ENCODE measurements at regions not wholly inside any gene's neighbourhood (a gene's known extent, or its start where the extent isn't known, plus 50 kb on each side); places are given as distances from the start of the nearest gene placed in this dataset.

- intact Hi-C loops (cut with micrococcal nuclease) = no loop called here
- POLR2A ChIA-PET = no interaction called here
- TF ChIP-seq, protein P1, sequence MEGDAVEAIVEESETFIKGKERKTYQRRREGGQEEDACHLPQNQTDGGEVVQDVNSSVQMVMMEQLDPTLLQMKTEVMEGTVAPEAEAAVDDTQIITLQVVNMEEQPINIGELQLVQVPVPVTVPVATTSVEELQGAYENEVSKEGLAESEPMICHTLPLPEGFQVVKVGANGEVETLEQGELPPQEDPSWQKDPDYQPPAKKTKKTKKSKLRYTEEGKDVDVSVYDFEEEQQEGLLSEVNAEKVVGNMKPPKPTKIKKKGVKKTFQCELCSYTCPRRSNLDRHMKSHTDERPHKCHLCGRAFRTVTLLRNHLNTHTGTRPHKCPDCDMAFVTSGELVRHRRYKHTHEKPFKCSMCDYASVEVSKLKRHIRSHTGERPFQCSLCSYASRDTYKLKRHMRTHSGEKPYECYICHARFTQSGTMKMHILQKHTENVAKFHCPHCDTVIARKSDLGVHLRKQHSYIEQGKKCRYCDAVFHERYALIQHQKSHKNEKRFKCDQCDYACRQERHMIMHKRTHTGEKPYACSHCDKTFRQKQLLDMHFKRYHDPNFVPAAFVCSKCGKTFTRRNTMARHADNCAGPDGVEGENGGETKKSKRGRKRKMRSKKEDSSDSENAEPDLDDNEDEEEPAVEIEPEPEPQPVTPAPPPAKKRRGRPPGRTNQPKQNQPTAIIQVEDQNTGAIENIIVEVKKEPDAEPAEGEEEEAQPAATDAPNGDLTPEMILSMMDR (IDR thresholded peaks at IDR 0.05; ENCODE audit: unreplicated experiment) = no peak
Measured at GRCh38 chrX:122567911-122568310, 616.2 kb upstream of the GRIA3 start.

DNA sequence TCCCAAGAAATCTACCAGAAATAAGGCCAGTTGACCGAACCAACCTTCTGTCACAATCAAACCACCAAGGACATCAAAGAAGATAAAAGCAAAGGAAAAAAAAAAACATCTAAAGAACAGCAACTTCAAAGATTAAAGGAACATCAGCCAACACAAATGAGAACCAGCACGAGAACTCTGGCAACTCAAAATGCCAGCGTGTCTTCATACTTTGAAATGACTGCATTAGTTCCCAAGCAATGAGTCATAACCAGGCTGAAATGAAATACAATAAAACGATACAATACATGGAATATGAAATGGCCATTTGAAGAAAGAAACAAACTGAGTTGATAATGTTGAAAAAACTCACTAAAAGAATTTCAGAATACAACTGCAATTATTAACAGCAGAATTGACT lies 611.6 kb upstream of the GRIA3 start:
- peaks cover 24% of the 10 kb centered on the region for H3K9me3 Mint-ChIP-seq (ENCODE audit: unreplicated experiment)
- ChIA-PET CTCF (no interaction called here), POLR2A (no interaction called here)
- TF ChIP-seq, protein P1 (IDR thresholded peaks at IDR 0.05; ENCODE audit: unreplicated experiment) = no peak
- peak; percentile 31 for DNase-seq (ENCODE audit: unreplicated experiment)
- H3K4me1 Mint-ChIP-seq (ENCODE audit: insufficient read depth, unreplicated experiment) = peaks cover 11% of the 10 kb centered on the region
- no peaks in the 10 kb centered on the region for H3K36me3 Mint-ChIP-seq (ENCODE audit: insufficient read depth, unreplicated experiment)
- H3K27me3 Mint-ChIP-seq (ENCODE audit: insufficient read depth, unreplicated experiment) = no peaks in the 10 kb centered on the region
- intact Hi-C loops (cut with micrococcal nuclease) = no loop called here
- H3K4me3 Mint-ChIP-seq (ENCODE audit: unreplicated experiment) = no peak overlapping the region
- peak overlapping the region; percentile 59 for H3K27ac Mint-ChIP-seq (ENCODE audit: low read depth, unreplicated experiment)
- BruUV-seq (replicated peaks) = no TSS peak

More at GRCh38 chrX:122567911-122568310, 616.2 kb upstream of the GRIA3 start:
- H3K9me3 Mint-ChIP-seq (ENCODE audit: unreplicated experiment) = peaks cover 25% of the 10 kb centered on the region
- no peak overlapping the region for H3K4me3 Mint-ChIP-seq (ENCODE audit: unreplicated experiment)
- H3K27ac Mint-ChIP-seq (ENCODE audit: low read depth, unreplicated experiment) = no peak overlapping the region
- CTCF ChIA-PET = no interaction called here
- H3K4me1 Mint-ChIP-seq (ENCODE audit: insufficient read depth, unreplicated experiment) = peaks cover 18% of the 10 kb centered on the region
- peaks cover 5% of the 10 kb centered on the region for H3K36me3 Mint-ChIP-seq (ENCODE audit: insufficient read depth, unreplicated experiment)
- H3K27me3 Mint-ChIP-seq (ENCODE audit: insufficient read depth, unreplicated experiment) = no peaks in the 10 kb centered on the region
- DNase-seq (ENCODE audit: unreplicated experiment) = no peak
- no TSS peak for BruUV-seq (replicated peaks)

- Mint-ChIP-seq H3K9me3 (ENCODE audit: unreplicated experiment) (peaks cover 22% of the 10 kb centered on the region), H3K4me1 (ENCODE audit: insufficient read depth, unreplicated experiment) (peaks cover 21% of the 10 kb centered on the region), H3K27me3 (ENCODE audit: insufficient read depth, unreplicated experiment) (no peaks in the 10 kb centered on the region), H3K27ac (ENCODE audit: low read depth, unreplicated experiment) (no peak overlapping the region), H3K36me3 (ENCODE audit: insufficient read depth, unreplicated experiment) (no peaks in the 10 kb centered on the region), H3K4me3 (ENCODE audit: unreplicated experiment) (no peak overlapping the region)
- POLR2A ChIA-PET = interaction anchor here (0.6 kb wide), 1 partner anchor 490 kb away, joined by 3 read pairs; no protein-coding TSS in a partner anchor
- DNase-seq (ENCODE audit: unreplicated experiment) = no peak
- TF ChIP-seq, protein P1 (IDR thresholded peaks at IDR 0.05; ENCODE audit: unreplicated experiment) = no peak
- intact Hi-C loops (cut with micrococcal nuclease) = no loop called here
- BruUV-seq (replicated peaks) = no TSS peak
- CTCF ChIA-PET = no interaction called here
Measured at GRCh38 chrX:122579036-122579435, 605.0 kb upstream of the GRIA3 start.

DNA sequence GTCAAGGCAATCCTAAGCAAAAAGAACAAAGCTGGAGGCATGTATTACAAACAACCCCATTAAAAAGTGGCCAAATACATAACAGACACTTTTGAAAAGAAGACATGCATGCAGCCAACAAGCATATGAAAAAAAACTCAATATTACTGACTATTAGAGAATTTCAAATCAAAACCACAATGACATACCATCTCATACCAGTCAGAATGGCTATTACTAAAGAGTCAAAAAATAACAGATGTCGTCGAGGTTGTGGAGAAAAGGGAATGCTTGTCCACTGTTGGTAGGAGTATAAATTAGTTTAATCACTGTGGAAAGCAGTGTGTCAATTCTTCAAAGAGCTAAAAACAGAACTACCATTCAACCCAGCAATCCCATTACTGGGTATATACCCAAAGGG lies 604.6 kb upstream of the GRIA3 start:
- Mint-ChIP-seq H3K36me3 (ENCODE audit: insufficient read depth, unreplicated experiment) (no peaks in the 10 kb centered on the region), H3K9me3 (ENCODE audit: unreplicated experiment) (peaks cover 27% of the 10 kb centered on the region), H3K4me3 (ENCODE audit: unreplicated experiment) (no peak overlapping the region), H3K27me3 (ENCODE audit: insufficient read depth, unreplicated experiment) (no peaks in the 10 kb centered on the region), H3K27ac (ENCODE audit: low read depth, unreplicated experiment) (no peak overlapping the region), H3K4me1 (ENCODE audit: insufficient read depth, unreplicated experiment) (peaks cover 25% of the 10 kb centered on the region)
- no peak for DNase-seq (ENCODE audit: unreplicated experiment)
- CTCF ChIA-PET = interaction anchor here (0.7 kb wide), 1 partner anchor 92 kb away, joined by 5 read pairs; no protein-coding TSS in a partner anchor
- TF ChIP-seq, protein P1 (IDR thresholded peaks at IDR 0.05; ENCODE audit: unreplicated experiment) = no peak
- POLR2A ChIA-PET = interaction anchor here (0.6 kb wide), 1 partner anchor 490 kb away, joined by 3 read pairs; no protein-coding TSS in a partner anchor
- no TSS peak for BruUV-seq (replicated peaks)
- intact Hi-C loops (cut with micrococcal nuclease) = no loop called here
